Central memory CD8-positive, alpha-beta T cell (primary cell): ENCODE measurements at regions not wholly inside any gene's neighbourhood (a gene's known extent, or its start where the extent isn't known, plus 50 kb on each side); places are given as distances from the start of the nearest gene placed in this dataset.
"Not testable (repeated sequence)": the region's sequence is repeated elsewhere in the genome, so short reads cannot be mapped to it uniquely, and the experiment has no call there.

Experiments
- ATAC-seq: fragments of 150-1000 bp; cut with Tn5 transposase; replicated peaks from 2 replicates; pipeline ENCODE4 v1.10.0; 2022; ENCODE audit warnings: mild to moderate bottlenecking, moderate FRiP score, moderate number of reproducible peaks; ENCODE audit not compliant: poor library complexity, severe bottlenecking; ENCODE audit errors: extremely low read depth
- DNase-seq, 2 donors: peaks; one replicate each; pipeline ENCODE4 v3.0.0; 2021; ENCODE audit warnings: low spot score in 2 of 2
- H3K27ac Mint-ChIP-seq: one replicate; pipeline ENCODE4 v1.8.0; 2022; ENCODE audit warnings: low read depth, mild to moderate bottlenecking, moderate library complexity, mixed read lengths
- H3K27me3 Mint-ChIP-seq: one replicate; pipeline ENCODE4 v1.8.0; 2022; ENCODE audit warnings: mixed read lengths
- H3K36me3 Mint-ChIP-seq: one replicate; pipeline ENCODE4 v1.8.0; 2022; ENCODE audit warnings: mild to moderate bottlenecking, moderate library complexity, mixed read lengths; ENCODE audit not compliant: insufficient read depth
- H3K4me1 Mint-ChIP-seq: one replicate; pipeline ENCODE4 v1.8.0; 2022; ENCODE audit warnings: mixed read lengths
- H3K4me3 Mint-ChIP-seq: one replicate; pipeline ENCODE4 v1.8.0; 2022; ENCODE audit warnings: mild to moderate bottlenecking, moderate library complexity, mixed read lengths
- H3K9me3 Mint-ChIP-seq: one replicate; pipeline ENCODE4 v1.8.0; 2022; ENCODE audit warnings: mixed read lengths

DNA sequence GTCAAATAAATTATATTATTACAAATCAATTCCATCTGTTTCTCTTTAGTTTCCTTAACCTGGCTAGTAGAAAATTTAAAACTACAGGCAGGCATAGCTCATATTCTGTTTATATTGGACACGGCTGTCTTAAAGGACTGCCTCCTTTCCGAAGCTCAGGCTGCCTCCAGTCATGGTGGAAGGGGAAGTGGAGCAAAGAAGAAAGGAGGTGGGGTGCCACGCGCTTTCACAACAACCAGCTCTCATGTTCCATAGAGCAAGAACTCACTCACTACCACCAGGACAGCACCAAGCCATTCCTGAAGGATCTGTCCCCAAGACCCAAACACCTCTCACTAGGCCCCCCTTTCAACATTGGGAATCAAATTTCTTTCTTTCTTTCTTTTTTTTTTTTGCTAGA is 149.3 kb upstream of the KCNJ18 start:
- Mint-ChIP-seq H3K9me3 (no peaks in the 10 kb centered on the region), H3K4me1 (no peaks in the 10 kb centered on the region), H3K36me3 (no peaks in the 10 kb centered on the region), H3K27me3 (no peaks in the 10 kb centered on the region), H3K4me3 (no peak overlapping the region), H3K27ac (no peak overlapping the region)
- ATAC-seq (no peak), DNase-seq (no peak)

DNA sequence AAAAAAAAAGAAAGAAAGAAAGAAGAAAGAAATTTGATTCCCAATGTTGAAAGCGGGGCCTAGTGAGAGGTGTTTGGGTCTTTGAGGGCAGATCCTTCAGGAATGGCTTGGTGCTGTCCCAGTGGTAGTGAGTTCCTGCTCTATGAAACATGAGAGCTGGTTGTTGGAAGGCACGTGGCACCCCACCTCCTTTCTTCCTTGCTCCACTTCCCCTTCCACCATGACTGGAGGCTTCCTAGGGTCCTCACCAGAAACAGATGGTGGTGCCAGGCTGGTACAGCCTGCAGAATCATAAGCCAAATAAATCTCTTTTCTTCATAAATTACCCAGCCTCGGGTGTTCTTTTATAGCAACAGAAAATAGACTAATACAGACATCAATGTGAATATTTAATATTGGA is 147.3 kb upstream of the KCNJ18 start:
- H3K4me1 Mint-ChIP-seq, result peaks cover 13% of the 10 kb centered on the region
- no peak overlapping the region for H3K27ac Mint-ChIP-seq
- peaks cover 3% of the 10 kb centered on the region for H3K36me3 Mint-ChIP-seq
- H3K27me3 Mint-ChIP-seq, result no peaks in the 10 kb centered on the region
- ATAC-seq (no peak), DNase-seq (no peak)
- no peaks in the 10 kb centered on the region for H3K9me3 Mint-ChIP-seq
- H3K4me3 Mint-ChIP-seq, result no peak overlapping the region

- Mint-ChIP-seq H3K27ac (no peak overlapping the region), H3K27me3 (peaks cover 14% of the 10 kb centered on the region), H3K4me3 (no peak overlapping the region), H3K4me1 (peaks cover 16% of the 10 kb centered on the region), H3K9me3 (no peaks in the 10 kb centered on the region), H3K36me3 (peaks cover 3% of the 10 kb centered on the region)
- ATAC-seq (no peak), DNase-seq (no peak)
These were observed 144.1 kb upstream of the KCNJ18 start for GRCh38 chr17:21548236-21548635.

GRCh38 chr17:21549107-21549687 is 143.1 kb upstream of the KCNJ18 start:
- no peak for DNase-seq
- peak overlapping the region; percentile 84 for H3K4me3 Mint-ChIP-seq

GRCh38 chr17:21550031-21550430 is 142.3 kb upstream of the KCNJ18 start:
- H3K4me3 Mint-ChIP-seq, result peak overlapping the region; percentile 84
- H3K9me3 Mint-ChIP-seq, ATAC-seq, DNase-seq, H3K36me3 Mint-ChIP-seq, H3K27ac Mint-ChIP-seq: not testable (repeated sequence)
- peaks cover 16% of the 10 kb centered on the region for H3K4me1 Mint-ChIP-seq
- H3K27me3 Mint-ChIP-seq, result peaks cover 32% of the 10 kb centered on the region

More at GRCh38 chr17:21549107-21549687, 143.1 kb upstream of the KCNJ18 start:
- peaks cover 16% of the 10 kb centered on the region for H3K4me1 Mint-ChIP-seq
- H3K9me3 Mint-ChIP-seq, result peaks cover 3% of the 10 kb centered on the region
- no peak overlapping the region for H3K27ac Mint-ChIP-seq
- no peak for ATAC-seq
- peaks cover 23% of the 10 kb centered on the region for H3K27me3 Mint-ChIP-seq
- peaks cover 3% of the 10 kb centered on the region for H3K36me3 Mint-ChIP-seq

DNA sequence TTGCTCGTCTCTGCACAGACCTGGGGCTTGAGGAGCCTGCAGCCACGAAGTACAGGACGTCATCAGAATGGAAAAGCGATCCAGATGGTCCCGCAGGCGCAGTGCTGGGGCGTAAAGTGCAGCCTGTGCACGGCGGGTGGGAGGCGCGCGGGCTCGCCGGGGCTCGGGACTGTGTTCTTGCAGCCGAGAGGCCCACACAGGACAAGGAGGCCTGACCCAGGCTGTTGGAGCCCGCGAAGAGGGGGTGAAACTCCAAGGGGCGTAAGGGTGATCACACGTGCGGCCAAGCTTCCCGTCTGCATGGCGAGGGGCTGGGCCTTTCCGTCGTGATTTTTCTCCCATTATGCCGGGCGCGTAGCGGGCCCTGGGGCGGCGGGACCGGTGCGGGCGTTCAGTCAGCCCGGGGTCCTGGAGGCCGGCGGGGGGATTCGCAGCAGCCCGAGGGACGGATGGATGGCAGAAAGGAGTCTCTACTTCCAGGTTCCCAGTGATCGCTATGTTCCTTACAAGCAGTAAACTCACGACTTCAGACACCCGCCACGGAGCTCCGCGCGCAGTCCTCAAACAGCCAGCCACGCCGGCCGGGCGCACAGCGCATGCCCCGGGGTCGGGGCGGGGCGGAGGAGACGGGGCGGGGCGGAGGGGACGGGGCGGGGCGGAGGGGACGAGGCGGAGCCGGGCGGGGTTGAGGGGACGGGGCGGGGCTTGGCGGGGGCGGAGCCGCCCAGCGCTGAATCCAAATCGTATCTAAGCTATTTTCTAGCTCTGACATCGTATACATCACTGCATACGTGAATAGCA is 141.0 kb upstream of the KCNJ18 start:
- Mint-ChIP-seq H3K27me3 (peaks cover 44% of the 10 kb centered on the region), H3K4me1 (peaks cover 16% of the 10 kb centered on the region), H3K27ac (no peak overlapping the region), H3K36me3 (peaks cover 3% of the 10 kb centered on the region), H3K9me3 (peaks cover 6% of the 10 kb centered on the region), H3K4me3 (peak overlapping the region; percentile 84)
- DNase-seq, result peak; percentile 63 to 65
- ATAC-seq, result peak; percentile 86

DNA sequence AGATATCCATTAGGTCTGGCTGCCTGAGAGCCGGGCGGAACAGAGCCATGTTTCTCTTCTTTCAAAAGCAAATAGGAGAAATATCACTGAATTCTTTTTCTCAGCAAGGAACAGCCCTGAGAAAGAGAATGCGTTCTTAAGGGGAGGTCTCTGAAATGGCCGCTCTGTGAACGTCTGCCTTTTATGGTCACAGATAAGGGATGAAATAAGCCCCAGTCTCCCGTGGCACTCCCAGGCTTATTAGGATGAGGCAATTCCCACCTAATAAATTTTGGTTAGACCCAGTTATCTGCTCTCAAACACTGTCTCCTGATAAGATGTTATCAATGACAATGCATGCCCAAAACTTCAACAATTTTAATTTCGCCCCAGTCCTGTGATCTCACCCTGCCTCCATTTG is 133.4 kb upstream of the KCNJ18 start:
- H3K9me3 Mint-ChIP-seq, H3K36me3 Mint-ChIP-seq, DNase-seq, H3K27ac Mint-ChIP-seq, ATAC-seq, H3K4me3 Mint-ChIP-seq, H3K4me1 Mint-ChIP-seq: not testable (repeated sequence)
- H3K27me3 Mint-ChIP-seq, result peaks cover 43% of the 10 kb centered on the region

GRCh38 chr17:21564262-21564661 is 128.1 kb upstream of the KCNJ18 start:
- no peaks in the 10 kb centered on the region for H3K36me3 Mint-ChIP-seq
- H3K27ac Mint-ChIP-seq, result no peak overlapping the region
- no peak overlapping the region for H3K4me3 Mint-ChIP-seq
- DNase-seq, result no peak
- no peak for ATAC-seq
- no peaks in the 10 kb centered on the region for H3K9me3 Mint-ChIP-seq
- H3K4me1 Mint-ChIP-seq, result no peaks in the 10 kb centered on the region
- peaks cover 48% of the 10 kb centered on the region for H3K27me3 Mint-ChIP-seq

DNA sequence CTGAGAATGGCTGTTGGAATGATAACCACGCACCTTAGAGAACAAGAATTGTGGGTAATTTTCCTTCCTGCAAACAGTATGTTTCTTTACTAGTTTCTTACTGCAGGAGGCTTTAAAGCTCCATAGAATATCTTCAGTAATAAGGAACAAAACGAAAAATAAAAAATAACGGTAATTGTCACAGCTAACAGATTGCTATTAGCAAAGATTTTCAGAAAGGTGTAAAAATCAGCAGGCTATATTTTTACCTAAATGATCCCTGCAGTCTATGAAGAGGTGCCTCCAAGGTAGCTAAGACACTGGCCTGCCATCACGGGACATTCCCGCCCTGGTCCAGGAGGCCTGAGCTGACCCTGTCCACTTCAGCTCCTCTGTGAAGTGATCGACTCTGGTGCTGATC is 127.6 kb upstream of the KCNJ18 start:
- not testable (repeated sequence) for H3K4me1 Mint-ChIP-seq, H3K27ac Mint-ChIP-seq, DNase-seq, H3K9me3 Mint-ChIP-seq, H3K4me3 Mint-ChIP-seq, H3K36me3 Mint-ChIP-seq, ATAC-seq
- H3K27me3 Mint-ChIP-seq, result peaks cover 53% of the 10 kb centered on the region

- not testable (repeated sequence) for DNase-seq, H3K27ac Mint-ChIP-seq, H3K4me1 Mint-ChIP-seq, ATAC-seq, H3K4me3 Mint-ChIP-seq, H3K36me3 Mint-ChIP-seq, H3K9me3 Mint-ChIP-seq
- peaks cover 44% of the 10 kb centered on the region for H3K27me3 Mint-ChIP-seq
These were observed 121.9 kb upstream of the KCNJ18 start for GRCh38 chr17:21570427-21570826.

DNA sequence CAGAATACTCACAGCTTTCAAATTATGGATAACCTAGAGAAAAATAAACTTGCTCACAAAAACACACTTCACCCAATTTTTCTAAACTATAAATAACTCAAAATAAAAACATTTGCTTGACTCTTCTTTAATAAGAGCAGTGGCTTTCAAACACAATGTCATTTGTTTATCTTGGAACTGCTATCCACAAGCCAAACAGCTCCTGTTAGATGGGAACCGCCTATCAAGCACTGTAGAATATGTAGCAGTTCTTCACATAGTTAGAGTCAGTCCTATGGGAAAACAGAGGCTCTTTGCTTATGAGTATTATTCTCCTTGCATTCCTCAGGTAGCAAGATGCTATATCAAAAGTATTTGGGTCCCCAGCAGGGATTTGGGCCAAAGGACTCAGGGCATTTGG is 120.2 kb upstream of the KCNJ18 start:
- not testable (repeated sequence) for H3K9me3 Mint-ChIP-seq, H3K27ac Mint-ChIP-seq, ATAC-seq, H3K4me1 Mint-ChIP-seq, H3K36me3 Mint-ChIP-seq, H3K4me3 Mint-ChIP-seq, DNase-seq
- peaks cover 40% of the 10 kb centered on the region for H3K27me3 Mint-ChIP-seq

- Mint-ChIP-seq H3K4me3 (peak overlapping the region; percentile 54), H3K27me3 (peaks cover 35% of the 10 kb centered on the region), H3K27ac (peak overlapping the region; percentile 70)
- H3K36me3 Mint-ChIP-seq, ATAC-seq, H3K4me1 Mint-ChIP-seq, DNase-seq, H3K9me3 Mint-ChIP-seq: not testable (repeated sequence)
These were observed 118.9 kb upstream of the KCNJ18 start for GRCh38 chr17:21573271-21573960.
